Activated T-cell treated with anti-CD3 and anti-CD28 coated beads, Interleukin-2, amount 50 U/mL, for 72 hours (primary cell): ENCODE measurements at regions not wholly inside any gene's neighbourhood (a gene's known extent, or its start where the extent isn't known, plus 50 kb on each side); places are given as distances from the start of the nearest gene placed in this dataset.

Source experiments
- ATAC-seq, 2 donors: fragments of 150-1000 bp; cut with Tn5 transposase; replicated peaks in 1 of 2; 2 replicates each; pipeline ENCODE4 v1.10.0; 2021; ENCODE audit warnings: moderate library complexity in 2 of 2, mild to moderate bottlenecking in 1 of 2
- DNase-seq, 2 donors: peaks; one replicate each; pipeline ENCODE4 v3.0.0; 2021 to 2022; ENCODE audit warnings: mixed read lengths in 1 of 2
- H3K27ac Mint-ChIP-seq: one replicate; pipeline ENCODE4 v1.8.0; 2022; ENCODE audit warnings: mild to moderate bottlenecking, moderate library complexity, mixed read lengths
- H3K27me3 Mint-ChIP-seq: one replicate; pipeline ENCODE4 v1.8.0; 2022; ENCODE audit warnings: low read depth, mixed read lengths
- H3K36me3 Mint-ChIP-seq, 2 donors: one replicate each; pipeline ENCODE4 v1.8.0; 2022; ENCODE audit warnings: mixed read lengths in 2 of 2, mild to moderate bottlenecking in 1 of 2; ENCODE audit not compliant: insufficient read depth in 2 of 2
- H3K4me1 Mint-ChIP-seq: one replicate; pipeline ENCODE4 v1.8.0; 2022; ENCODE audit warnings: low read depth, mixed read lengths
- H3K4me3 Mint-ChIP-seq, 2 donors: one replicate each; pipeline ENCODE4 v1.8.0; 2022; ENCODE audit warnings: mild to moderate bottlenecking in 2 of 2, mixed read lengths in 2 of 2, moderate library complexity in 2 of 2
- H3K9me3 Mint-ChIP-seq, 2 donors: one replicate each; pipeline ENCODE4 v1.8.0; 2022; ENCODE audit warnings: mixed read lengths in 2 of 2

GRCh38 chr13:97616385-97616784 is 182.4 kb downstream of the RAP2A start:
- DNase-seq = no peak
- peaks cover 17% of the 10 kb centered on the region for H3K27me3 Mint-ChIP-seq
- H3K4me3 Mint-ChIP-seq = no peak overlapping the region
- no peaks in the 10 kb centered on the region for H3K9me3 Mint-ChIP-seq
- no peak overlapping the region for H3K27ac Mint-ChIP-seq
- no peak for ATAC-seq
- no peaks in the 10 kb centered on the region for H3K36me3 Mint-ChIP-seq
- H3K4me1 Mint-ChIP-seq = no peaks in the 10 kb centered on the region

GRCh38 chr13:97621025-97621424 is 187.1 kb downstream of the RAP2A start:
- H3K27me3 Mint-ChIP-seq = peaks cover 25% of the 10 kb centered on the region
- no peaks in the 10 kb centered on the region for H3K9me3 Mint-ChIP-seq
- H3K4me1 Mint-ChIP-seq = no peaks in the 10 kb centered on the region
- H3K4me3 Mint-ChIP-seq = no peak overlapping the region
- ATAC-seq (no peak), DNase-seq (no peak)
- H3K27ac Mint-ChIP-seq = no peak overlapping the region
- no peaks in the 10 kb centered on the region for H3K36me3 Mint-ChIP-seq

GRCh38 chr13:97621631-97622030 is 187.7 kb downstream of the RAP2A start:
- no peak overlapping the region for H3K27ac Mint-ChIP-seq
- ATAC-seq (no peak), DNase-seq (no peak)
- no peaks in the 10 kb centered on the region for H3K36me3 Mint-ChIP-seq
- H3K4me3 Mint-ChIP-seq = no peak overlapping the region
- H3K9me3 Mint-ChIP-seq = no peaks in the 10 kb centered on the region
- no peaks in the 10 kb centered on the region for H3K4me1 Mint-ChIP-seq
- H3K27me3 Mint-ChIP-seq = peaks cover 28% of the 10 kb centered on the region

GRCh38 chr13:97627566-97627965 is 193.6 kb downstream of the RAP2A start:
- Mint-ChIP-seq H3K9me3 (peaks cover 0 to 3% of the 10 kb centered on the region in 2 donors), H3K36me3 (no peaks in the 10 kb centered on the region), H3K4me1 (no peaks in the 10 kb centered on the region), H3K27ac (no peak overlapping the region), H3K27me3 (peaks cover 27% of the 10 kb centered on the region), H3K4me3 (no peak overlapping the region)
- ATAC-seq (no peak), DNase-seq (no peak)

GRCh38 chr13:97629601-97630272 is 195.8 kb downstream of the RAP2A start:
- peaks cover 0 to 4% of the 10 kb centered on the region in 2 donors for H3K9me3 Mint-ChIP-seq
- peaks cover 20% of the 10 kb centered on the region for H3K27me3 Mint-ChIP-seq
- H3K4me3 Mint-ChIP-seq = no peak overlapping the region
- no peaks in the 10 kb centered on the region for H3K4me1 Mint-ChIP-seq
- no peak for DNase-seq
- H3K27ac Mint-ChIP-seq = no peak overlapping the region
- no peaks in the 10 kb centered on the region for H3K36me3 Mint-ChIP-seq
- no peak for ATAC-seq

DNA sequence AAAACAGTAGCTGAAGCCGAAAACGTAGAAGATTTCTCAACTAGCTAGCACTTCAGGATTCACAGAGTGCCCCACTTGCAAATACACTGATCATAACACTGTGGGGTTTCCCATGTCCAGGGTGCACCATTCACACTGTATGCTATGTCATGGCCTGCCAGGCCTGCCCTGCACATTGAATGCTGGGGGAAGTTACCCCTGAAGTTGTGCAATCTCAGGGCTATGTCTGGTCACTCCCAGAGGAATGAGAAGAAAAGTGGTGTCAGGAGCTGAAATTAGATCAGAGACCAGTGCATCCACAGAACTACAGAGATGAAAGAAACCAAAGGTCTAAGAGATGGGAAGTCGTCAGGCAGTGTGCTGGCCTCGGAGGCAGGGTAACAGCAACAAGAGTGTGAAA is 196.8 kb downstream of the RAP2A start:
- no peaks in the 10 kb centered on the region for H3K4me1 Mint-ChIP-seq
- peaks cover 20% of the 10 kb centered on the region for H3K27me3 Mint-ChIP-seq
- peaks cover 0 to 4% of the 10 kb centered on the region in 2 donors for H3K9me3 Mint-ChIP-seq
- DNase-seq = no peak
- no peaks in the 10 kb centered on the region for H3K36me3 Mint-ChIP-seq
- no peak for ATAC-seq
- no peak overlapping the region for H3K27ac Mint-ChIP-seq
- no peak overlapping the region for H3K4me3 Mint-ChIP-seq

DNA sequence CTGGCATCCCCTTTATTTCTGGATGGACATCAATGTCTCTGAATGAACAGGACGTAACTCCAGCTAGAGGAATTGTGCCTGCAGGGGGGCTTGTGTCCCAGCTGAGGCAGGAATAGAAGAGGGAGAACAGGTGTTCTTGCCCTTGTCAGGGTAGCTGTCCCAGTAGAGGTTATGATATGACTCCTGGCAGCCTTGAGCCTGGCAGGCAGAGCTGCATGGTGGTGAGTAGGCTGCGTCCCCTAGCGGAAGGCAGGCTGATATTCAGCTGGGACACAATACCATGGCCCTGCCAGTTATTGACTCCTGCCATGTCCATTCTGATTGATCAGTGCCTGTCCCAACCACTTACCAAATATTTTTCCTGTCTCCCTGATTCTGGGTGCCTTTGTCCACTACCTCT is 197.2 kb downstream of the RAP2A start:
- no peak for ATAC-seq
- Mint-ChIP-seq H3K4me1 (no peaks in the 10 kb centered on the region), H3K9me3 (peaks cover 0 to 4% of the 10 kb centered on the region in 2 donors), H3K27ac (no peak overlapping the region), H3K27me3 (peaks cover 18% of the 10 kb centered on the region), H3K36me3 (no peaks in the 10 kb centered on the region), H3K4me3 (no peak overlapping the region)
- no peak for DNase-seq

- no peak for ATAC-seq
- Mint-ChIP-seq H3K27ac (no peak overlapping the region), H3K4me3 (no peak overlapping the region), H3K4me1 (no peaks in the 10 kb centered on the region), H3K27me3 (no peaks in the 10 kb centered on the region), H3K36me3 (no peaks in the 10 kb centered on the region), H3K9me3 (no peaks in the 10 kb centered on the region)
- DNase-seq = no peak
These were observed 205.3 kb downstream of the RAP2A start for GRCh38 chr13:97639236-97639635.

- DNase-seq = no peak
- Mint-ChIP-seq H3K4me3 (no peak overlapping the region), H3K27me3 (no peaks in the 10 kb centered on the region), H3K27ac (no peak overlapping the region), H3K36me3 (no peaks in the 10 kb centered on the region), H3K9me3 (no peaks in the 10 kb centered on the region), H3K4me1 (no peaks in the 10 kb centered on the region)
- ATAC-seq = no peak
These were observed 206.3 kb downstream of the RAP2A start for GRCh38 chr13:97640268-97640667.

DNA sequence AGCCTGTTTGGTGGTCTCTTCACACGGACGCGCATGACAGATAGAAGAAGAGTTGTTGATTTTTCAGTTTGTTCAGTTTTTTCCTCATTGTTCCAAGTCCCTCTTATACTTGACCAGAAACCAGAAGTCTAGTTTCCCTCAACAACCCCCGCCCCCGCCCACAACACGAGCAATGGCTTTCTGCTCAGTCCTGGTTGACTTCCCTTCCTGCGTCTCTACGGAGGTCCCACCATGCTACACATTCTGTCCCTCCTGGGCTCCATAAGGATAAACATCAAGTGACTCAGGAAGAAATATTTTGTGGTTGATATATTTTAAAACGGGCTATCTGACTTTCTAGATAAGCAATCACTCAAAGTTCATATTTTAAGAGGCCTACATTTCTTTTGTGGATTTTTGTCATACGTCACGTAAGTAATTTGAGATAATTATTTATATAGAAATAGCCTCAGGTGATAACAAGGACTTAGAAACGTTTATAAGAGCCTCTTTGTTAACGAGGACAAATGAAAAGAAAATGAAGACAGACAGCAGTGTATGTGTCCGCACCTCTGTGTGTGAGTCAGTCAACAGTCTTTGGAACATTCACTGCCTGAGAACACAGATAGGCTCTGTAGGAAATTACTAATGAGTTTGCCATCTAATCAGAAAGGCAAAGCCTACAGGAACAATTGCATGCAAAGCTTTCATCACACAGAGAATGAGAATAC is 214.4 kb downstream of the RAP2A start:
- DNase-seq = no peak
- no peaks in the 10 kb centered on the region for H3K4me1 Mint-ChIP-seq
- ATAC-seq = no peak
- H3K27me3 Mint-ChIP-seq = no peaks in the 10 kb centered on the region
- no peak overlapping the region for H3K27ac Mint-ChIP-seq
- H3K4me3 Mint-ChIP-seq = no peak overlapping the region
- H3K36me3 Mint-ChIP-seq = no peaks in the 10 kb centered on the region
- no peaks in the 10 kb centered on the region for H3K9me3 Mint-ChIP-seq

GRCh38 chr13:97648881-97649224 is 214.9 kb downstream of the RAP2A start:
- H3K4me3 Mint-ChIP-seq = no peak overlapping the region
- no peak overlapping the region for H3K27ac Mint-ChIP-seq
- DNase-seq = no peak
- H3K4me1 Mint-ChIP-seq = no peaks in the 10 kb centered on the region
- ATAC-seq = no peak
- H3K36me3 Mint-ChIP-seq = no peaks in the 10 kb centered on the region
- no peaks in the 10 kb centered on the region for H3K9me3 Mint-ChIP-seq
- H3K27me3 Mint-ChIP-seq = no peaks in the 10 kb centered on the region

- H3K36me3 Mint-ChIP-seq = no peaks in the 10 kb centered on the region
These were observed 219.6 kb downstream of the RAP2A start for GRCh38 chr13:97653443-97654140.

GRCh38 chr13:97654236-97654635 is 220.3 kb downstream of the RAP2A start:
- DNase-seq (no peak), ATAC-seq (no peak)
- Mint-ChIP-seq H3K36me3 (no peaks in the 10 kb centered on the region), H3K27ac (no peak overlapping the region), H3K27me3 (no peaks in the 10 kb centered on the region), H3K4me1 (no peaks in the 10 kb centered on the region), H3K9me3 (no peaks in the 10 kb centered on the region), H3K4me3 (no peak overlapping the region)

More at GRCh38 chr13:97653443-97654140, 219.6 kb downstream of the RAP2A start:
- Mint-ChIP-seq H3K27me3 (no peaks in the 10 kb centered on the region), H3K9me3 (no peaks in the 10 kb centered on the region), H3K4me3 (no peak overlapping the region), H3K27ac (no peak overlapping the region), H3K4me1 (no peaks in the 10 kb centered on the region)
- ATAC-seq = no peak
- no peak for DNase-seq
